ENCODE measurements at regions not wholly inside any gene's neighbourhood (a gene's known extent, or its start where the extent isn't known, plus 50 kb on each side); places are given as distances from the start of the nearest gene placed in this dataset.

DNA sequence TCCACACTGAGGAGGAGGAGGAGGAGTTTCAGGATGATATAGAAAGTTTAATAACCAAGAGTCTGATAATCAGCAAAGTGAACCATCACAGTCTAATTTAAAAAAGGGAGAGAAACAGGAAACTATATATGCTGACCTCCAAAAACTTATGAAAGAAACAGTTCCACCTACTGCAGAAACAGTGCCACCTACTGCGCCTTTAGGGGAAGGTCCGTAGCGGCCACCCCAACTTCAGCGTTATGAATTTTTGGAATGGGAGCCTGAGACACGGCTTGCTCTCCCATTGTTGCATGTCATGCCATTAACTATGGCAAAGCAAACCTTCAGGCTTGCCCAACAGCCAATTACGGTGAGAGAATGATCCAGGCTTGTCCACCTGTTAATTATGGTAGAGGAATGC is 1719.2 kb upstream of the LRRTM1 start:
- TF ChIP-seq, protein P1, sequence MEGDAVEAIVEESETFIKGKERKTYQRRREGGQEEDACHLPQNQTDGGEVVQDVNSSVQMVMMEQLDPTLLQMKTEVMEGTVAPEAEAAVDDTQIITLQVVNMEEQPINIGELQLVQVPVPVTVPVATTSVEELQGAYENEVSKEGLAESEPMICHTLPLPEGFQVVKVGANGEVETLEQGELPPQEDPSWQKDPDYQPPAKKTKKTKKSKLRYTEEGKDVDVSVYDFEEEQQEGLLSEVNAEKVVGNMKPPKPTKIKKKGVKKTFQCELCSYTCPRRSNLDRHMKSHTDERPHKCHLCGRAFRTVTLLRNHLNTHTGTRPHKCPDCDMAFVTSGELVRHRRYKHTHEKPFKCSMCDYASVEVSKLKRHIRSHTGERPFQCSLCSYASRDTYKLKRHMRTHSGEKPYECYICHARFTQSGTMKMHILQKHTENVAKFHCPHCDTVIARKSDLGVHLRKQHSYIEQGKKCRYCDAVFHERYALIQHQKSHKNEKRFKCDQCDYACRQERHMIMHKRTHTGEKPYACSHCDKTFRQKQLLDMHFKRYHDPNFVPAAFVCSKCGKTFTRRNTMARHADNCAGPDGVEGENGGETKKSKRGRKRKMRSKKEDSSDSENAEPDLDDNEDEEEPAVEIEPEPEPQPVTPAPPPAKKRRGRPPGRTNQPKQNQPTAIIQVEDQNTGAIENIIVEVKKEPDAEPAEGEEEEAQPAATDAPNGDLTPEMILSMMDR (IDR thresholded peaks at IDR 0.05): peak; percentile 69
- no peak for TF ChIP-seq ZFX (IDR thresholded peaks at IDR 0.05; ENCODE audit: borderline replicate concordance)

All from 22Rv1 (cell line).